HepG2 (cell line): ENCODE measurements at regions not wholly inside any gene's neighbourhood (a gene's known extent, or its start where the extent isn't known, plus 50 kb on each side); places are given as distances from the start of the nearest gene placed in this dataset.

Experiments
- ADNP ChIP-seq: sonication (generic); formaldehyde crosslinking; IDR thresholded peaks from 2 replicates; pipeline ENCODE4 v1.4.0; 2020; ENCODE audit warnings: missing genetic modification reagents
- ARHGAP35 ChIP-seq: sonication (generic); formaldehyde crosslinking; IDR thresholded peaks from 2 replicates; pipeline ENCODE4 v1.9.0; 2022; ENCODE audit warnings: mild to moderate bottlenecking, inconsistent platforms, moderate library complexity, missing genetic modification reagents, borderline replicate concordance
- CTCF ChIP-seq: sonication (generic); formaldehyde crosslinking; IDR thresholded peaks from 2 replicates; pipeline ENCODE4 v1.5.0; 2020; ENCODE audit warnings: mild to moderate bottlenecking, missing genetic modification reagents, moderate library complexity
- FOSL1 ChIP-seq: sonication (generic); formaldehyde crosslinking; IDR thresholded peaks from 2 replicates; pipeline ENCODE4 v1.9.0; 2021; ENCODE audit warnings: missing genetic modification reagents, borderline replicate concordance
- POLR2A ChIP-seq, 2 experiments: IDR thresholded peaks; 2 replicates each; pipeline ENCODE4 v1.6.1; 2011; ENCODE audit warnings: low read depth in 2 of 2, low read length in 2 of 2, mild to moderate bottlenecking in 1 of 2, moderate library complexity in 1 of 2; ENCODE audit not compliant: insufficient read depth in 1 of 2
- POLR2AphosphoS5 ChIP-seq: IDR thresholded peaks from 2 replicates; pipeline ENCODE4 v1.6.1; 2012; ENCODE audit warnings: low read depth, low read length
- SUZ12 ChIP-seq: fragments of 150-350 bp; IDR thresholded peaks from 2 replicates; pipeline ENCODE4 v1.6.1; 2014; ENCODE audit warnings: low read depth, low read length
- TCF7 ChIP-seq: sonication (generic); IDR thresholded peaks from 2 replicates; pipeline ENCODE4 v1.6.1; 2016; ENCODE audit warnings: antibody characterized with exemption, low read depth
- TCF7L2 ChIP-seq: IDR thresholded peaks from 2 replicates; pipeline ENCODE4 v1.6.1; 2011; ENCODE audit warnings: mild to moderate bottlenecking, low read depth, low read length, moderate library complexity
- ZNF34 ChIP-seq: sonication (generic); formaldehyde crosslinking; IDR thresholded peaks from 2 replicates; pipeline ENCODE4 v1.4.0; 2020; ENCODE audit warnings: mild to moderate bottlenecking, missing genetic modification reagents, borderline replicate concordance
- ZNF678 ChIP-seq: sonication (generic); formaldehyde crosslinking; IDR thresholded peaks from 2 replicates; pipeline ENCODE4 v1.4.0; 2020; ENCODE audit warnings: mild to moderate bottlenecking, missing genetic modification reagents
- ZNF883 ChIP-seq: sonication (generic); formaldehyde crosslinking; IDR thresholded peaks from 2 replicates; pipeline ENCODE4 v1.5.1; 2020; ENCODE audit warnings: mild to moderate bottlenecking, missing genetic modification reagents; ENCODE audit errors: not compliant biosample characterization

GRCh38 chr4:100722133-100722532 is 204.3 kb upstream of the EMCN start:
- TF ChIP-seq TCF7L2 (no peak), ZNF883 (no peak), FOSL1 (CRISPR knock-in tag) (no peak), POLR2AphosphoS5 (no peak), POLR2A (IDR thresholded peaks at IDR 0.05; ENCODE audit: insufficient read depth in 1 of 2, low read depth in 2 of 2, low read length in 2 of 2) (no peak), CTCF (CRISPR knock-in tag) (no peak), TCF7 (no peak), ADNP (CRISPR knock-in tag) (no peak), ARHGAP35 (no peak), ZNF34 (no peak), ZNF678 (CRISPR knock-in tag) (no peak), SUZ12 (no peak)
